ENCODE measurements at regions not wholly inside any gene's neighbourhood (a gene's known extent, or its start where the extent isn't known, plus 50 kb on each side); places are given as distances from the start of the nearest gene placed in this dataset.

- TF ChIP-seq YY1 (IDR thresholded peaks at IDR 0.05; ENCODE audit: insufficient read depth, insufficient read length) = no peak
- no peak for TF ChIP-seq SUZ12 (IDR thresholded peaks at IDR 0.05; ENCODE audit: extremely low read depth, insufficient read depth, insufficient read length)
These were observed 246.3 kb downstream of the GOLGA6L6 start for GRCh38 chr15:20295238-20295811.
